Activated effector memory CD4-positive, alpha-beta T cell treated with anti-CD3 and anti-CD28 coated beads, Interleukin-2, amount 50 U/mL, for 16 hours (primary cell): ENCODE measurements at regions not wholly inside any gene's neighbourhood (a gene's known extent, or its start where the extent isn't known, plus 50 kb on each side); places are given as distances from the start of the nearest gene placed in this dataset.
"Not testable (repeated sequence)": the region's sequence is repeated elsewhere in the genome, so short reads cannot be mapped to it uniquely, and the experiment has no call there.

ENCODE experiments used
- DNase-seq: peaks from one replicate; pipeline ENCODE4 v3.0.0-alpha.2; 2020

DNA sequence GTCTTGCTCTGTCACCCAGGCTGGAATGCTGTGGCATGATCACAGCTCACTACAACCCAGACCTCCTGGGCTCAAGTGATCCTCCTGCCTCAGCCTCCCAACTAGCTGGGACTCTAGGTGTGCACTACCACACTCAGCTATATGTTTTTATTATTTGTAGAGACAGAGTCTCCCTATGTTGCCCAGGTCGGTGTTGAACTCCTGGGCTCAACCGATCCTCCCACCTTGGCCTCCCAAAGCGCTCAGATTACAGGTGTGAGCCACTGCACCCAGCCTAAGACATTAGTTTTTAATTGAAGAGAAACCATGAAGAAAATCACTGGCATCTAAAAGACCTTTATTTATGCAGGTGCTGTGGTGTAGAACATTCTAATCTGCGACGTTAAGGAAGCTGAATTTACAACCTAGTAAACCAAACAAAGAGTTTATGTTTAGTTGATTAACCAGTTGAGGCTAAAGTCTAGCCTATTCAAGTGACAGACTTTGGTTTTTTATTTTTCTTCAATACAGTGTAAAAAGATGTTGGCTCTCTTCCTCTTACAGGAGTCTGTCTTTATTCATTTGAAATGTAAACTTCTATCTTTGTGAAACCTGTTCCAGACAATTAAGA is 52.5 kb upstream of the NBL1 start:
- no peak for DNase-seq

DNA sequence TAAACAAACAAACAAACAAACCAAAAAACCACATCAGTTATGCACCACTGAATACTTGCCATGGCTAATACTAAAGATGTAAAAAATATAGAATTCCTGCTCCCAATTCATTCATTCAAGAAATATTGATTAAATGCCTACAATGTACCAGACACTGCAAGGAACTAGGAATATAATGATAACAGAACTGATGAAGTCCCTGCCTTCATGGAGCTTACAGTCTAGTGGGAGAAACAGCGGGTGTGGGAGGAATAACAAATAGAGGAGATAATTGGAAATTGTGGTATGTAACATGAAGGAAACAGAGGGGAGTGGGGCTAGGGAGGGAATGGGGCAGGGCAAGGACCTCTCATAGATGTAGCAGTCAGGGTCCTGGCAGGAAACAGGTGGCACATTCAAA is 58.6 kb upstream of the NBL1 start:
- no peak for DNase-seq

DNA sequence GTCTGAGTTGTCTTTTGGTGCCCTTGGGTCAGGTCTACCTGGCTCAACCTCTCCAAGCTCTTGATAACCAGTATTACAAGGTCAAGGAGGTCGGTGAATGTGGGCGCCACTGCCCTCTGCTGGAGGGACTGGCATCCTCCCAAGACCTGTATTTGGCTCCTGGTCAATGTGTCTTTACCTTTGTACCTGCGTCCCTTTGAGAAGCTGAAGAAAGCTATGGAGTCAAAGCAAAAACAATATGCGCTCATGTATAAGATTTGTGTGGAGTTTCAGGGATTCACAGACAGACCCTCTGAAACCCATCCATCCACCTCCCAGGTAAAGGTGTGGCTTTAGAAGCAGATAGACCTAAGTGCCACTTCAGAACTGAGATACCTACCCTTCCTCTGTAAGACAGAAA is 61.8 kb upstream of the NBL1 start:
- peak; percentile 91 for DNase-seq

DNA sequence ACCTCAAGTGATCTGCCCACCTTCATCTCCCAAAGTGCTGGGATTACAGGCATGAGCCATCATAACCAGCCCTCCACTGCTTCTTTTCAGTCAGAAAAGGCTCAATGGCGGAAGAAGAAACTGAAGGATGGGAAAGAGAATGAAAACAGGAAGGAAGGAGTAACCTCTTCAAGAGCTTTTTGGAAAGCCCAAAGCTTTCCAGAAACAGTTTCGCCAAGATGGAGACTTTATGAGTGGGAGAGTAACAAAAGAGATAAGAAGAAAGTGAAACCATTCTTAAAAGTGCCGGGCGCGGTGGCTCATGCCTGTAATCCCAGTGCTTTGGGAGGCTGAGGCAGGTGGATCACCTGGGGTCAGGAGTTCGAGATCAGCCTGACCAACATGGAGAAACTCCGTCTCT is 62.7 kb upstream of the NBL1 start:
- DNase-seq: no peak

- DNase-seq: no peak
Measured at GRCh38 chr1:19577561-19577960, 66.5 kb upstream of the NBL1 start.

DNA sequence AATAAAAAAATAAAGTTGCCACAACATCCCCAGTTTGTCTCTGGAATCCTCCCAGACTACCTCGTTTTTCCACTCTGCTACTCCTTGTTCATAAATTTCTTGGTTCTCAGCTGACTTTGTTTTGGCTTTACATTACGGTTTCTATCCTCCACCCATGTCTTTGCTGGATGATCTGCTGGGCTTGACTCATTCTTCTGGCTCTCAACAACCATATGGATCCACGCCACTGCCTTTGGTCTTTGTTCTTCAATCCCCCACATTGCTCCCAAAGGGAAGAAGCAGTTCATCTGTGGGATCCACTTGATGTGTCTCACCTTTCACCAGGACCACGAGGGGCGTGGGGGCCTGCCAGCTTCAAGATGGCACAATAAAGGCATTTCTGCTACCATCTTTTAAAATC is 67.1 kb upstream of the NBL1 start:
- DNase-seq: no peak

DNA sequence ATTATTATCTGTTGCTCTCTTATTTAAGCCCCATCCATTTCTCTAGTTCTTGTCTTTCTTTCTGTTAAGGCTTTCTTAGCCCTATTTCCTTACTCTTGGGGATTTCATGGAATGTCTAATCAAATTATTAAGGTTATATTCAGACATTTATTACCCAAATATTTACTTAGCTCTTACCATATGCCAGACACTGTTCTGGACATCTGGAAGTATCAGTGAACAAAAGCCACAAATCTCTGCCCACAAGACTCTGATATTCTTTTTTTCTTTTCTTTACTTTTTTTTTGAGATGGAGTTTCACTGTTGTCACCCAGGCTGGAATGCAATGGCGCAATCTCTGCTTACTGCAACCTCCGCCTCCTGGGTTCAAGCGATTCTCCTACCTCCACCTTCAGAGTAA is 74.3 kb upstream of the NBL1 start:
- DNase-seq: no peak

- DNase-seq: no peak
Measured at GRCh38 chr1:19567041-19567440, 77.1 kb upstream of the NBL1 start.

GRCh38 chr1:19564366-19564765 is 79.0 kb upstream of the CAPZB start:
- no peak for DNase-seq

GRCh38 chr1:19563324-19564097 is 78.2 kb upstream of the CAPZB start:
- no peak for DNase-seq

- DNase-seq: no peak
Measured at GRCh38 chr1:19562847-19563246, 77.5 kb upstream of the CAPZB start.

DNA sequence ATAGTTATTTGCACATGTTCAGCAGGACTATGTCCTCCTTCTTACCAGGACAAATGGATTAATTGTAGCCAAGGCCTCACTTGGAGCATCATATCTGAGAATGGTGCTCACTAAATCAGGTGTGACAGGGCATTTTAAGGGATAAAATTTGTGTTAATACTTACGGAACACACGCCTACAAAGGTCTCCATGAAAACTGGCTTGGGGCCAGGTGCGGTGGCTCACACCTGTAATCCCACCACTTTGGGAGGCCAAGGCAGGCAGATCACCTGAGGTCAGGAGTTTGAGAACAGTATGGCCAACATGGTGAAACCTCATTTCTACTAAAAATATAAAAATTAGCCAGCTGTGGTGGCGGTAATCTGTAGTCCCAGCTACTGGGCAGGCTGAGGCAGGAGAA is 75.1 kb upstream of the CAPZB start:
- no peak for DNase-seq

- DNase-seq: no peak
Measured at GRCh38 chr1:19559641-19560040, 74.3 kb upstream of the CAPZB start.

DNA sequence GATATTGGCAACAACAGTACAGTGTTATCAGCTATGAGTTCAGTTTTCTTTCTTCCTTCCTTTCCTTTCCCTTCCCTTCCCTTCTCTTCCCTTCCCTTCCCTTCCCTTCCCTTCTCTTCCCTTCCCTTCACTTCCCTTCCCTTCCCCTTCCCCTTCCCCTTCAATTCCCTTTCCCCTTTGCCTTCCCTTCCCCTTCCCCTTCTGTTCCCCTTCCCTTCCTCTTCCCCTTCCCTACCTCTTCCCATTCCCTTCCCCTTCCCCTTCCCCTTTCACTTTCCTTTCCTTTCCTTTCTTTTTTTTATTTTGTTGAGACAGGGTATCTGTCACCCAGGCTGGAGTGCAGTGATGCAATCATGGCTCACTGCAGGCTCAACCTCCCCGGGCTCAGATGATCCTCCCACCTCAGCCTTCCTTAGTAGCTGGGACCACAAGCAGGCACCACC is 72.3 kb upstream of the CAPZB start:
- DNase-seq: no peak

DNA sequence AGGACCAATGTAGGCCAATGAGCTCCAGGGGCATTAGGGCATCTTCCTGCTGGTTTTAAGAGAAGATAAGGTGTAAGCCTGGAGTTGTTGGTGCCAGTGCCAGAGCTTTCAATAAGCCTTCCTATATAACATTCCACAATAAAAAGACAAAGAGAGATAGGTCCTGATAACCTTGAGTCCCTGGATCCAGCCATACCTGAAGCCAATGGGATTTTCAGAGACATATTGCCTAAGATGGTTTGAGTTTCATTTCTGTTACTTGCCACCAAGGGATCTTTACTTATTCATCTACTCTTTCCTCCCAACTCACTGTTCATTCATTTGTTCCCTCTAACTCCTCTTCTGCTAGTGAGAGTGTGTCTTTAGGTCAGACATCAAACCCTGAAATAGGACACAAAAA is 68.8 kb upstream of the CAPZB start:
- DNase-seq: no peak

DNA sequence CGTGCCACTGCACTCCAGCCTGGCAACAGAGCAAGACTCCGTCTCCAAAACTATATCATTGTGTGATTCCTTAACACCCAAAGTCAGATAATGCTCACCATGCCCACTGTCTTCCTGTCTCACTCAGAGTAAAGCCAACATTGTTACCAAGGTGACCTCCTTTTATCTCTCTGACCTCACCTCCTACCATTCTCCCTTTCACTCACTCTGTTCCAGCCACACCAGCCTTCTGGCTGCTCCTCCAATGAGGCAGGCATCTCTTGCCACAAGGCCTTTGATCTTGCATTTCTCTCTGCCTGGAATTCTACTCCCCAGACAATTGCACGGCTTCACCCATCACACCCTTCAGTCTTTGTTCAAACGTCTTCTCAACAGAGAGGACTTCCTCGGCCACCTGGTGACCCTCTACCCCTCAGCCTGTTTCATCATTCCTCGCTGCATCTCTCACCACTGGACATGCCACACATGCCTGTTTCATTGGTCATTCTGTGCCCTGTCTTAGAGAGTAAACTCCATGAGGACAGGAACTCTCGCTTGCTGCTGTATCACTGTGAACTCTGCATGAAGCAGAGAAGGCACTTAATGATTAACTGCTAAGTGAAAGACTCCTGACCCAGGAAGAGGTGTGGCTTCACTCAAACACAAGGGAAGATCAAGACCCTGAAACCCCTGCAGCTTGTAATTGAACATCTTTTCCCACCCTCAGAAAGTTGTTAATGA is 67.1 kb upstream of the CAPZB start:
- DNase-seq: no peak

DNA sequence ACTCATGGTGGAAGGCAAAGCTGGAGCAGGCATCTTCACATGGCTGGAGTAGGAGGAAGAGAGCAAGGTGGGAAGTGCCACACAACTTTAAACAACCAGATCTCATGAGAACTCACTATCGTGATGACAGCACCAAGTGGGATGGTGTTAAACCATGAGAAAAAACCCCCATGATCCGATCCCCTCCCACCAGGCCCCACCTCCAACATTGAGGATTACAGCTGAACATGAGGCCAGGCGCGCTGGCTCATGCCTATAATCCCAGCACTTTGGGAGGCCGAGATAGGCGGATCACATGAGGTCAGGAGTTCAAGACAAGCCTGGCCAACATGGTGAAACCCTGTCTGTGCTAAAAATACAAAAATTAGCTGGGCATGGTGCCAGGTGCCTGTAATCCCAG is 66.5 kb upstream of the CAPZB start:
- DNase-seq: not testable (repeated sequence)

GRCh38 chr1:19550437-19550836 is 65.1 kb upstream of the CAPZB start:
- not testable (repeated sequence) for DNase-seq

GRCh38 chr1:19547814-19548213 is 62.5 kb upstream of the CAPZB start:
- DNase-seq: no peak

DNA sequence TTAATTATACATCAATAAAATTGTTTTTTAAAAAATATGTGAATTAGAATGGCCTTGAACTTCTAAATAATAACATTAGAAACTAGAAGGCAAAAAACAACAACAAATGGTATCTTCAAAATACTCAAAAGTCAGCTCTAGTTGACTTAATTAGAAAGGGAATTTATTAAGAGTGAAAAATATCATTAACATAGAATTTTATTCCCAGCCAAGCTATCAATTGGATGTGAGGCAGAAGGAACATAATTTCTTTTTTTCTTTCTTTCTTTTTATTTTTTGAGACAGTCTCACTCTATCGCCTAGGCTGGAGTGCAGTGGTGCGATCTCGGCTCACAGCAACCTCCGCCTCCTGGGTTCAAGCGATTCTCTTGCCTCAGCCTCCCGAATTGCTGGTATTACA is 51.2 kb upstream of the CAPZB start:
- no peak for DNase-seq

GRCh38 chr1:19535214-19535613 is 49.9 kb upstream of the CAPZB start:
- no peak for DNase-seq
